Astrocyte of the spinal cord (primary cell): ENCODE measurements at regions not wholly inside any gene's neighbourhood (a gene's known extent, or its start where the extent isn't known, plus 50 kb on each side); places are given as distances from the start of the nearest gene placed in this dataset.

ENCODE experiments used
- DNase-seq: peaks from one replicate; pipeline ENCODE4 v3.0.0; 2011; ENCODE audit warnings: low read depth, low spot score
- H3K4me3 ChIP-seq: 2 replicates; pipeline ENCODE4 v1.5.1; 2011; ENCODE audit warnings: low read depth, mild to moderate bottlenecking, low read length, moderate library complexity
- in situ Hi-C: cut with HindIII; loops from 2 replicates; pipeline ENCODE4 v1.10.0; 2017; ENCODE audit warnings: low sequenced_read_pairs
- TF ChIP-seq, protein P1 (sequence below): IDR thresholded peaks from 2 replicates; pipeline ENCODE4 v1.5.1; 2012; ENCODE audit warnings: low read depth, mild to moderate bottlenecking, low read length, inconsistent platforms

- no peak for DNase-seq
- TF ChIP-seq, protein P1, sequence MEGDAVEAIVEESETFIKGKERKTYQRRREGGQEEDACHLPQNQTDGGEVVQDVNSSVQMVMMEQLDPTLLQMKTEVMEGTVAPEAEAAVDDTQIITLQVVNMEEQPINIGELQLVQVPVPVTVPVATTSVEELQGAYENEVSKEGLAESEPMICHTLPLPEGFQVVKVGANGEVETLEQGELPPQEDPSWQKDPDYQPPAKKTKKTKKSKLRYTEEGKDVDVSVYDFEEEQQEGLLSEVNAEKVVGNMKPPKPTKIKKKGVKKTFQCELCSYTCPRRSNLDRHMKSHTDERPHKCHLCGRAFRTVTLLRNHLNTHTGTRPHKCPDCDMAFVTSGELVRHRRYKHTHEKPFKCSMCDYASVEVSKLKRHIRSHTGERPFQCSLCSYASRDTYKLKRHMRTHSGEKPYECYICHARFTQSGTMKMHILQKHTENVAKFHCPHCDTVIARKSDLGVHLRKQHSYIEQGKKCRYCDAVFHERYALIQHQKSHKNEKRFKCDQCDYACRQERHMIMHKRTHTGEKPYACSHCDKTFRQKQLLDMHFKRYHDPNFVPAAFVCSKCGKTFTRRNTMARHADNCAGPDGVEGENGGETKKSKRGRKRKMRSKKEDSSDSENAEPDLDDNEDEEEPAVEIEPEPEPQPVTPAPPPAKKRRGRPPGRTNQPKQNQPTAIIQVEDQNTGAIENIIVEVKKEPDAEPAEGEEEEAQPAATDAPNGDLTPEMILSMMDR, result no peak
- in situ Hi-C loops, result no loop called here
- no peak overlapping the region for H3K4me3 ChIP-seq
These were observed 612.8 kb downstream of the LMO4 start for GRCh38 chr1:87941337-87941946.

DNA sequence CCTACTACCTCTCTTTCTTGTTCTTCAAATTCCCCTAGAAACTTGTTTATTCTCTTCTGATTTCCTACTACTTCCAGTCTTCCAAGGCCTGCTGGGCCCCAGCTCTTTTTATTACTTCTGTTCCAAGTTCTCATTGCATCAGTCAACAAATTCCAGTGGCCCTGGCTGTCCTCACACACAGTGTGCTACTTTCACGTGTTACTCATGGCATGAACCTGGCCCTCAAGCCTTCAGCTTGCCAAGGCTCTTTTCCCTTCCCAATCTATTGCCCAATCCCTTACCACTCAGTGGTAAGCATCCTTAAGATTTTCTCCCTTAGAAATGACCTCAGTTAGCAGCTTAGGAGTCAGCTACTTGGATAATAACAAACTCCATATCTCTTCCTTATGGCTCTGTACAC is 613.5 kb downstream of the LMO4 start:
- TF ChIP-seq, protein P1, result no peak
- H3K4me3 ChIP-seq, result no peak overlapping the region
- DNase-seq, result no peak
- in situ Hi-C loops, result no loop called here

DNA sequence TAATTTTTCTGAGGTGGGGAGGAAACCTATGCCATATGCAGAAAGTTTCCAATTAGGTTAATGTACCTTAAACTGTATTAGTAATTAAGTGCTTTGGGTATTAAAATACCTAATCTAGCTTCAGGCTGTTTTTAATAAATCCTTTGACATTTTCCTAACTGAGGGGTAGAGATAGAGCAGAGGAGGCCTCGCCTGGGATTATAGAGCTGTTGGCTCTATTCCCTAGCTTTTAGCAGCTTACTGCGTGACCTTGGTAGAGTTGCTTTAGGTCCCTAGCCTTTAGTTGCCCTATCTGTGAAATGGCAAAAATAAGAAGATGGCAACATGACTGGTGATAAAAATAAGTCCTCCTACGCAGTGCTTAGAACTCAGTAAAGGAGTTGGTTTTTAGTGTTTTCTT is 621.0 kb downstream of the LMO4 start:
- no peak for DNase-seq
- no peak overlapping the region for H3K4me3 ChIP-seq
- TF ChIP-seq, protein P1, result no peak
- in situ Hi-C loops, result no loop called here

GRCh38 chr1:87950369-87950768 is 621.7 kb downstream of the LMO4 start:
- DNase-seq, result no peak
- TF ChIP-seq, protein P1, result no peak
- in situ Hi-C loops, result no loop called here
- H3K4me3 ChIP-seq, result no peak overlapping the region

DNA sequence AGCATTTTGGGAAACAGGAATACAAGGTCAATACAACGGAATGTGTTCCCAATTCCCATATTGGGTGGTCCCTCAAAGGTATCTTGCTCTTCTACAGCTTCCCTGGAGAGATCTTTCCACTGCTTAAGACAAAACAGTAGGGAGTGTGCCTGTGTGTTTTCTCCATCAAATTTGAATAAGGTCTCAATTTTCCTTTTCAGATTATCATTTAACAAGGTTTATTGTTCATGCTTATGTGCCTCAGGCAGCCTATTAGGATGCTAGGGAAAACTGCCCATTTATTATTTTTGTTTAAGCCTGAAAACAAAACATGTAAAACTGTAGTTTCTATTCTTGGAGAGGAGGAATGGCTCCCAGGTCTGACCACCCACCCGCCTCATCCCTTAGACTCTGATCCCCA is 622.7 kb downstream of the LMO4 start:
- TF ChIP-seq, protein P1, result no peak
- no peak for DNase-seq
- in situ Hi-C loops, result no loop called here
- no peak overlapping the region for H3K4me3 ChIP-seq

GRCh38 chr1:87951852-87952251 is 623.2 kb downstream of the LMO4 start:
- TF ChIP-seq, protein P1, result no peak
- H3K4me3 ChIP-seq, result no peak overlapping the region
- DNase-seq, result peak; percentile 23
- in situ Hi-C loops, result no loop called here
